K562 (cell line): ENCODE measurements at regions not wholly inside any gene's neighbourhood (a gene's known extent, or its start where the extent isn't known, plus 50 kb on each side); places are given as distances from the start of the nearest gene placed in this dataset.

Source experiments
- LARP7 ChIP-seq: fragments of 450-650 bp; IDR thresholded peaks from 2 replicates; pipeline ENCODE4 v1.6.1; 2016
- ZNF77 ChIP-seq: fragments of 250-450 bp; sonication (Bioruptor Pico); IDR thresholded peaks from 2 replicates; pipeline ENCODE4 v1.5.0; 2020
- TF ChIP-seq, protein P1 (sequence below): sonication (generic); formaldehyde crosslinking; IDR thresholded peaks from 2 replicates; pipeline ENCODE4 v1.8.1; 2023; ENCODE audit warnings: missing genetic modification reagents, mild to moderate bottlenecking, borderline replicate concordance
- TF ChIP-seq, protein P2 (sequence below): IDR thresholded peaks from 2 replicates; pipeline ENCODE4 v1.6.1; 2012; ENCODE audit warnings: low read depth, low read length, improper control_type of control experiment, borderline replicate concordance
- TF ChIP-seq, protein P3 (sequence below): fragments of 450-650 bp; IDR thresholded peaks from 2 replicates; pipeline ENCODE4 v1.6.1; 2016; ENCODE audit warnings: low read depth, mild to moderate bottlenecking, moderate library complexity

DNA sequence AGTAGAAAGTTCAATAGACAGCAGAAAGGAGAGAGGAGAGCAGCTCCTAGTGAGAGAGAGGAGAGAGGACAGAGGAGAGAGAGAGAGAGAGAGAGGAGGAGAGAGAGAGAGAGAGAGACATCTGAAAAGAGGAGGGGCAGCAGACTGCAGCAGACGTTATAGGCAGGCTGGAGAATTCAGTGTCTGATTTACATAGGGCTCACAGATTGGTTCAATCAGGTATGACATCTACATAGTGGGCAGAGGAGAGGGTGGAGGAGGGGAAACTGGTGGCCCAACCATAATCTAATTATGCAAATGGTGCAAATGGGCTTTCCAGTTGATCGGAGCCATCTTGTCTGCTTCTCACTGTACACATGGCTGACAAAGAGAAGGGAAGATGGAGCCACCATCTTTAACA is 221.3 kb upstream of the TRPC4 start (continued):
- TF ChIP-seq, protein P1, sequence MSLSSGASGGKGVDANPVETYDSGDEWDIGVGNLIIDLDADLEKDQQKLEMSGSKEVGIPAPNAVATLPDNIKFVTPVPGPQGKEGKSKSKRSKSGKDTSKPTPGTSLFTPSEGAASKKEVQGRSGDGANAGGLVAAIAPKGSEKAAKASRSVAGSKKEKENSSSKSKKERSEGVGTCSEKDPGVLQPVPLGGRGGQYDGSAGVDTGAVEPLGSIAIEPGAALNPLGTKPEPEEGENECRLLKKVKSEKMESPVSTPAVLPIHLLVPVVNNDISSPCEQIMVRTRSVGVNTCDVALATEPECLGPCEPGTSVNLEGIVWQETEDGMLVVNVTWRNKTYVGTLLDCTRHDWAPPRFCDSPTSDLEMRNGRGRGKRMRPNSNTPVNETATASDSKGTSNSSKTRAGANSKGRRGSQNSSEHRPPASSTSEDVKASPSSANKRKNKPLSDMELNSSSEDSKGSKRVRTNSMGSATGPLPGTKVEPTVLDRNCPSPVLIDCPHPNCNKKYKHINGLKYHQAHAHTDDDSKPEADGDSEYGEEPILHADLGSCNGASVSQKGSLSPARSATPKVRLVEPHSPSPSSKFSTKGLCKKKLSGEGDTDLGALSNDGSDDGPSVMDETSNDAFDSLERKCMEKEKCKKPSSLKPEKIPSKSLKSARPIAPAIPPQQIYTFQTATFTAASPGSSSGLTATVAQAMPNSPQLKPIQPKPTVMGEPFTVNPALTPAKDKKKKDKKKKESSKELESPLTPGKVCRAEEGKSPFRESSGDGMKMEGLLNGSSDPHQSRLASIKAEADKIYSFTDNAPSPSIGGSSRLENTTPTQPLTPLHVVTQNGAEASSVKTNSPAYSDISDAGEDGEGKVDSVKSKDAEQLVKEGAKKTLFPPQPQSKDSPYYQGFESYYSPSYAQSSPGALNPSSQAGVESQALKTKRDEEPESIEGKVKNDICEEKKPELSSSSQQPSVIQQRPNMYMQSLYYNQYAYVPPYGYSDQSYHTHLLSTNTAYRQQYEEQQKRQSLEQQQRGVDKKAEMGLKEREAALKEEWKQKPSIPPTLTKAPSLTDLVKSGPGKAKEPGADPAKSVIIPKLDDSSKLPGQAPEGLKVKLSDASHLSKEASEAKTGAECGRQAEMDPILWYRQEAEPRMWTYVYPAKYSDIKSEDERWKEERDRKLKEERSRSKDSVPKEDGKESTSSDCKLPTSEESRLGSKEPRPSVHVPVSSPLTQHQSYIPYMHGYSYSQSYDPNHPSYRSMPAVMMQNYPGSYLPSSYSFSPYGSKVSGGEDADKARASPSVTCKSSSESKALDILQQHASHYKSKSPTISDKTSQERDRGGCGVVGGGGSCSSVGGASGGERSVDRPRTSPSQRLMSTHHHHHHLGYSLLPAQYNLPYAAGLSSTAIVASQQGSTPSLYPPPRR (CRISPR knock-in tag) = no peak
- TF ChIP-seq, protein P2, sequence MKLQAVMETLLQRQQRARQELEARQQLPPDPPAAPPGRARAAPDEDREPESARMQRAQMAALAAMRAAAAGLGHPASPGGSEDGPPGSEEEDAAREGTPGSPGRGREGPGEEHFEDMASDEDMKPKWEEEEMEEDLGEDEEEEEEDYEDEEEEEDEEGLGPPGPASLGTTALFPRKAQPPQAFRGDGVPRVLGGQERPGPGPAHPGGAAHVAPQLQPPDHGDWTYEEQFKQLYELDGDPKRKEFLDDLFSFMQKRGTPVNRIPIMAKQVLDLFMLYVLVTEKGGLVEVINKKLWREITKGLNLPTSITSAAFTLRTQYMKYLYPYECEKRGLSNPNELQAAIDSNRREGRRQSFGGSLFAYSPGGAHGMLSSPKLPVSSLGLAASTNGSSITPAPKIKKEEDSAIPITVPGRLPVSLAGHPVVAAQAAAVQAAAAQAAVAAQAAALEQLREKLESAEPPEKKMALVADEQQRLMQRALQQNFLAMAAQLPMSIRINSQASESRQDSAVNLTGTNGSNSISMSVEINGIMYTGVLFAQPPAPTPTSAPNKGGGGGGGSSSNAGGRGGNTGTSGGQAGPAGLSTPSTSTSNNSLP = no peak
- TF ChIP-seq, protein P3, sequence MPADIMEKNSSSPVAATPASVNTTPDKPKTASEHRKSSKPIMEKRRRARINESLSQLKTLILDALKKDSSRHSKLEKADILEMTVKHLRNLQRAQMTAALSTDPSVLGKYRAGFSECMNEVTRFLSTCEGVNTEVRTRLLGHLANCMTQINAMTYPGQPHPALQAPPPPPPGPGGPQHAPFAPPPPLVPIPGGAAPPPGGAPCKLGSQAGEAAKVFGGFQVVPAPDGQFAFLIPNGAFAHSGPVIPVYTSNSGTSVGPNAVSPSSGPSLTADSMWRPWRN = no peak
- TF ChIP-seq LARP7 (no peak), ZNF77 (CRISPR knock-in tag) (no peak)
